ENCODE measurements at regions not wholly inside any gene's neighbourhood (a gene's known extent, or its start where the extent isn't known, plus 50 kb on each side); places are given as distances from the start of the nearest gene placed in this dataset.

GRCh38 chr1:82317671-82318070 is 516.9 kb downstream of the ADGRL2 start:
- FAIRE-seq = no peak

GRCh38 chr1:82299656-82300055 is 498.9 kb downstream of the ADGRL2 start:
- no peak for FAIRE-seq

- FAIRE-seq = no peak
These were observed 498.3 kb downstream of the ADGRL2 start for GRCh38 chr1:82299056-82299455.

GRCh38 chr1:82297139-82297896 is 496.6 kb downstream of the ADGRL2 start:
- FAIRE-seq = no peak

GRCh38 chr1:82287556-82287955 is 486.8 kb downstream of the ADGRL2 start:
- no peak for FAIRE-seq

GRCh38 chr1:82284213-82284612 is 483.5 kb downstream of the ADGRL2 start:
- FAIRE-seq = no peak

GRCh38 chr1:82279241-82279640 is 478.5 kb downstream of the ADGRL2 start:
- FAIRE-seq = no peak

- FAIRE-seq = no peak
These were observed 473.1 kb downstream of the ADGRL2 start for GRCh38 chr1:82273816-82274215.

GRCh38 chr1:82269431-82269830 is 468.7 kb downstream of the ADGRL2 start:
- no peak for FAIRE-seq

GRCh38 chr1:82268826-82269225 is 468.1 kb downstream of the ADGRL2 start:
- no peak for FAIRE-seq

GRCh38 chr1:82266351-82266750 is 465.6 kb downstream of the ADGRL2 start:
- FAIRE-seq = no peak

- no peak for FAIRE-seq
These were observed 464.7 kb downstream of the ADGRL2 start for GRCh38 chr1:82265436-82265835.

GRCh38 chr1:82264802-82265201 is 464.1 kb downstream of the ADGRL2 start:
- no peak for FAIRE-seq

- FAIRE-seq = no peak
These were observed 462.7 kb downstream of the ADGRL2 start for GRCh38 chr1:82263396-82263795.

GRCh38 chr1:82260666-82261065 is 459.9 kb downstream of the ADGRL2 start:
- no peak for FAIRE-seq

- no peak for FAIRE-seq
These were observed 459.3 kb downstream of the ADGRL2 start for GRCh38 chr1:82260051-82260450.

- FAIRE-seq = no peak
These were observed 458.2 kb downstream of the ADGRL2 start for GRCh38 chr1:82258887-82259286.

- FAIRE-seq = no peak
These were observed 445.3 kb downstream of the ADGRL2 start for GRCh38 chr1:82246050-82246449.

- no peak for FAIRE-seq
These were observed 444.7 kb downstream of the ADGRL2 start for GRCh38 chr1:82245345-82246014.

- no peak for FAIRE-seq
These were observed 439.8 kb downstream of the ADGRL2 start for GRCh38 chr1:82240571-82240970.

- no peak for FAIRE-seq
These were observed 429.9 kb downstream of the ADGRL2 start for GRCh38 chr1:82230667-82231066.

- FAIRE-seq = no peak
These were observed 426.8 kb downstream of the ADGRL2 start for GRCh38 chr1:82227306-82228095.

GRCh38 chr1:82226186-82226505 is 425.4 kb downstream of the ADGRL2 start:
- no peak for FAIRE-seq

Data from colon (tissue), 2 donors.